Sigmoid colon (tissue), 4 donors: ENCODE measurements at regions not wholly inside any gene's neighbourhood (a gene's known extent, or its start where the extent isn't known, plus 50 kb on each side); places are given as distances from the start of the nearest gene placed in this dataset.

Experiments used
- EP300 ChIP-seq, 4 donors: sonication (generic); formaldehyde crosslinking; IDR thresholded peaks; one replicate each; pipeline ENCODE4 v1.6.1; 2017; ENCODE audit warnings: antibody characterized with exemption in 4 of 4
- POLR2A ChIP-seq, 2 donors: fragments of 450-650 bp; IDR thresholded peaks; one replicate each; pipeline ENCODE4 v1.6.1; 2016; ENCODE audit warnings: antibody characterized with exemption in 2 of 2, mild to moderate bottlenecking in 2 of 2, moderate library complexity in 2 of 2
- POLR2AphosphoS5 ChIP-seq, 4 donors: sonication (generic); formaldehyde crosslinking; IDR thresholded peaks; one replicate each; pipeline ENCODE4 v1.6.1; 2017; ENCODE audit warnings: antibody characterized with exemption in 4 of 4
- TF ChIP-seq, protein P1 (sequence below), 4 experiments: fragments of 450-650 bp in 3 of 4; fragments of 200-600 bp in 1 of 4; IDR thresholded peaks; one replicate each; pipeline ENCODE4 v1.5.1; 2016 to 2019; ENCODE audit warnings: antibody characterized with exemption in 4 of 4, mild to moderate bottlenecking in 3 of 4, moderate library complexity in 2 of 4

DNA sequence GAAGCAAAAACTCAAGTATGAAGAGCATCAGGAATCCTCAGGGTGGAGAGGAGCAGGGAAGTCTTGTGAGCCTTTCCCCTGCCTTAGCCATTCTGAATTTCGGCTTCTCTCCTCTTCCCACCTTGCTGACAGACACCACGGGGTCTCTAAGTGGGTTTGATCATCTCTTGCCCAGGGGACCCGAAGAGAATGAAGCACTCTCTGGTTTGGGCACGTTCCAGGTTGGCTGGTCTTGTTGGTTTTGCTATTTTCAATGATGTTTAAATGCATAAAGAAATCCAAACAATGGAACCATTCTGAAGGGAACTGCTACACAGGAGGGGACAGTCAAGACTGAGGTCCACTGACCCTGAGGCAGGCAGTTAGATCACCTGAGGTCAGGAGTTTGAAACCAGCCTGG is 131.7 kb downstream of the PXDC1 start:
- TF ChIP-seq, protein P1, sequence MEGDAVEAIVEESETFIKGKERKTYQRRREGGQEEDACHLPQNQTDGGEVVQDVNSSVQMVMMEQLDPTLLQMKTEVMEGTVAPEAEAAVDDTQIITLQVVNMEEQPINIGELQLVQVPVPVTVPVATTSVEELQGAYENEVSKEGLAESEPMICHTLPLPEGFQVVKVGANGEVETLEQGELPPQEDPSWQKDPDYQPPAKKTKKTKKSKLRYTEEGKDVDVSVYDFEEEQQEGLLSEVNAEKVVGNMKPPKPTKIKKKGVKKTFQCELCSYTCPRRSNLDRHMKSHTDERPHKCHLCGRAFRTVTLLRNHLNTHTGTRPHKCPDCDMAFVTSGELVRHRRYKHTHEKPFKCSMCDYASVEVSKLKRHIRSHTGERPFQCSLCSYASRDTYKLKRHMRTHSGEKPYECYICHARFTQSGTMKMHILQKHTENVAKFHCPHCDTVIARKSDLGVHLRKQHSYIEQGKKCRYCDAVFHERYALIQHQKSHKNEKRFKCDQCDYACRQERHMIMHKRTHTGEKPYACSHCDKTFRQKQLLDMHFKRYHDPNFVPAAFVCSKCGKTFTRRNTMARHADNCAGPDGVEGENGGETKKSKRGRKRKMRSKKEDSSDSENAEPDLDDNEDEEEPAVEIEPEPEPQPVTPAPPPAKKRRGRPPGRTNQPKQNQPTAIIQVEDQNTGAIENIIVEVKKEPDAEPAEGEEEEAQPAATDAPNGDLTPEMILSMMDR (IDR thresholded peaks at IDR 0.05): no peak
- TF ChIP-seq POLR2AphosphoS5 (IDR thresholded peaks at IDR 0.05) (no peak), EP300 (IDR thresholded peaks at IDR 0.05) (no peak), POLR2A (IDR thresholded peaks at IDR 0.05) (no peak)
